Ramos (cell line): ENCODE measurements at regions not wholly inside any gene's neighbourhood (a gene's known extent, or its start where the extent isn't known, plus 50 kb on each side); places are given as distances from the start of the nearest gene placed in this dataset.

Source experiments
- in situ Hi-C: fragments of 300-500 bp; cut with MboI; formaldehyde crosslinking; loops from one replicate; pipeline ENCODE4 v1.14.3; 2022; ENCODE audit warnings: low sequenced_read_pairs; ENCODE audit not compliant: unreplicated experiment

- in situ Hi-C loops, result no loop called here
Observed at GRCh38 chr18:40882468-40882867, 1072.6 kb upstream of the PIK3C3 start.

DNA sequence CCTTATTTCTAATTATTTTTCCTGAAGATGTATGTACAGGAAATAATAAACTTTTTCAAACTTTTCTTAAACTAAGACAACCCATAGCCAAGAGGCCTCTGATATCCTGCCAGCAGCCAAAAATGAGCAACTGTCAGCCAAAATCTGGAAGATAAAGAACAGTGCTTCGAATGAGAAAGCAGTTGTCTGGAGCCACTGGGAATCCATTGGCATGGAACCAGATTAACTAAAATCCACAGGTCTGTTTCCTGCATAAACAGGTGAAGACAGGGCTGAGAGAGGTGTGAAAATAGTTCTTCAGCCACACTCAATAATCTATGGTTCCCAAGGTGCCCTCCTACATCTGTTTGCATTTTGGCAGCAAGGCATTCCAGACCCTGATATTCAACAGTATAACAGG lies 1076.7 kb upstream of the PIK3C3 start:
- in situ Hi-C loops, result no loop called here

- in situ Hi-C loops, result no loop called here
Observed at GRCh38 chr18:40877096-40877495, 1077.9 kb upstream of the PIK3C3 start.

DNA sequence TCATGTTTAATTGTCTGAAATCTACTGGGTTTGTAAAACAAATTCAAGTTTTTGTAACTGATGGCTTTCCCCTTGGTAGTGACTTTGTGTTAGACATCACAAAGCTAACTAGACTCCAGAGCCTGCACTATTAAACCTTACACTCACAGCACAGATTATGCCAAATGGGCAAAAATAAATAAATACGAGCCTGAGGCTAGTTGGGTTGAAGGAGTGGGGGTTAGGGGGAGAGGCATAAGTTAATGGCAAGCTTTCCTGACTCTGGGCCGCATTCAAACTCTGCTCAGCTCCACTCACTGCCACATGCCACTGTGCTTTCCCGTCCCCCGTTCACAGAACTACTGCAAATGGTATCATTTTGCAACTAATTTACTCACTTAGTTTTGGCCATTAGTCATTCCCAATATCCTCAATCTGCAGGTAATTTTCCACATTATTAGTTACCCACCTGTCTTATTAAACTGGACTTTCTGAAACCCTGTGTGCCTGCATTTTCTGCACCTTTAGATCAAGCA lies 1079.9 kb upstream of the PIK3C3 start:
- in situ Hi-C loops, result no loop called here

DNA sequence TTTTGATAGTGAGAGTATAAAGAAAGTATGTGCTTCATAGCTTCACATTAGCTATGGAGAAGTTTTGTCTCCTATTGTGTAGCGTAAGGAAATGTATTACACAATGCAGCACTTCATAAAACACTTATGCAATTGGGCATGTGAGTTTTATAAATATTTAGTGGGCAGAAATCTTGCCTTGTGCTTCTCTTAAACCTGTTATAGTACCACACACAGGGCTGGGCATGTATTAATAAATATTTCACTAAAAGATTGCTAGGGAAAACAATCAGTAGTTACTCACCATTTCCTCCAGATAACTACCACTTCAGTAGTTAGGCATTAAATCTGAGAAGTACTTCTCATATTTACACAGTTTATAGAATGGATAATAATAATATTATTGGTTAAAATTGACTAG lies 1080.8 kb upstream of the PIK3C3 start:
- in situ Hi-C loops, result no loop called here

DNA sequence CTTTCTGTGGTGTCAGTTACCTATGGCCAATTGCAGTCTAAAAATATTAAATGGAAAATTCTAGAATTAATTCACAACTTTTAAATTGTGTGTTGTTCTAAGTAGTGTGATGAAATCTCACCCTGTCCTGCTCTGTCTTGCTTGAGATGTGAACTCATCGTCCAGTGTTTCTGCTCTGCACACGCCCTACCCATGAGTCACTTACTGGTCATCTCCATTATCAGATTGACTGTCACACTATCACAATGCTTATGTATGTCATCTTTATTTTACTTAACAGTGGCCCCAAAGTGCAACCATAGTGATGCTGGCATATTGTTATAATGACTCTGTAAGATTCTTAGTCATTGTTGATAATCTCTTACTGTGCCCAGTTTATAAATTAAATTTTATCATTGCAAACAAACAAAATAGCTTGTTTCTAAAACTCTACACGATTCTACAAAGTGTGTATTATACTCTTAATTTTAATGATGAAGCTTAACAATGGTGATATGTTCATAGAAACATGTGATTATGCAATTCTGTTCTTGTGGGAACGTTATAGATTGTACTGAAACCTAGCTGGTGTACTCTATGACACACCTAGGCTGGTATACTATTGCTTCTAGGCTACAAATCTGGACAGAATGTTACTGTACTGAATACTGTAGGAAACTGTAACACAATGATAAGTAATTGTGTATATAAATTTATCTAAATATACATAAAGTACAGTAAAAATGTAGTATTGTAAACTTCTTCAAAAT lies 1086.8 kb upstream of the PIK3C3 start:
- in situ Hi-C loops, result no loop called here

DNA sequence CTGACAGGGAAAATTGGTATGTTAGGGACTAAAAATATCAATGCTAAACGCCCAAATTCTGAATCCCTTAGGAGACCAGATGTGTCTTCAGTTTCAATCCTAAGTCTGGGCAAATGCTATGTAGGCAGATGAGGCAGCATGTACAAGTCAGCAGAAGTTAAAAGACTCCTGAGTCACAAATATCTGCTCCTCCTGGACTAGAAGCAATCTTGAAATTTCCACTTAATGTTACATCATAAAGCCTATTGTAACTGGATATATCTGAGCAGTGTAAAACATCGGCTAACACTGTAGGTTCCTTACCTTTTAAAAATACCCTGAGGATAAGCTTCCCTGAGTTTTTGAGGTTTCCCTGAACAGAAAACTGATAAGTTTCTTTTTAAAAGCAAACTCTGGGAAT lies 1087.6 kb upstream of the PIK3C3 start:
- in situ Hi-C loops, result no loop called here

DNA sequence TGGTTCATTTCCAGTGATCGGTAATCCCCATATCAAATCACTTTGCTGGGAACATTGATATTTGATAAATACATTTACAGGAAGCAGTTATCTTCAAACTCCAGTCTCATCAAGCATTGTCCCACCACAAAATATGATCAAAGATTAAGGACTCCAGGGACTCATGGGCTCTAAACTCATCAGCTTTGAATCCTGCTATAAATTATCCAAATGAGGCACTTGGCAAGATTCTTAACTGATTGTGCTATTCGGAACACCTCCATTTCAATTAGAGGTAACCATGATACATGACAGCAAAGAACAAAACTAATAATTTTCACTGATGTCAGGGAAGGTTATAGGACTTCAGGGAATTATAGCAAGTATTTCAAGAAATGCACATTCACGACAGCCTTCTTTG lies 1088.1 kb upstream of the PIK3C3 start:
- in situ Hi-C loops, result no loop called here

DNA sequence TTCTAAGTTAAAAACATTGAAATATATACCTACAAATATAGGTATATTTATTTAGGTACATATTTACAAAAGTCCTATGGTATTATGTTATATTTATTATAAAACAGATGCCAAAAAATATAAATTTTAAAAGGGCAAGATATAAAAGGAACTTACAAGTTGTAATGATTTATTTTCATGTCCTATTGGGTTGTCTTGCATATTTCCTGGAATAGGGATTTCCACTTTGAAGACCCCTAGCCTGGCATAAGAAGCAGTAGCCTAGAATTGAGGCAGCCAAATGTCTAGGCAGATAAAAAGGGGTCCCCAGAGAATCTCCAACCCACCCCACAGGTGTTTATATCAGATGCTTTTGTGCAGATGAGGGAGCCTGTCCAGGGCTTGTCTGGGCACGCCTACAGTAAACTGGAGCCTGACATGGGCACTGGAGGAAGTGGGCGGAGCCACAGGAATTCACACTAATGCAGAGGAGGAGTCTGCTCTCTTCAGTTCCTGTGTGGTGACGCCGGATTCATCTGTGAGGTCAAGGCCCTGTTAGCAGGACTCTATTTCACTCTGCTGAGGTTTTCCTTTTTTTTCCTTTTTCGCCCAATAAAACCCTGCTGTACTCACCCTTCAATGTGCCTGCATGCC lies 1088.9 kb upstream of the PIK3C3 start:
- in situ Hi-C loops, result no loop called here

DNA sequence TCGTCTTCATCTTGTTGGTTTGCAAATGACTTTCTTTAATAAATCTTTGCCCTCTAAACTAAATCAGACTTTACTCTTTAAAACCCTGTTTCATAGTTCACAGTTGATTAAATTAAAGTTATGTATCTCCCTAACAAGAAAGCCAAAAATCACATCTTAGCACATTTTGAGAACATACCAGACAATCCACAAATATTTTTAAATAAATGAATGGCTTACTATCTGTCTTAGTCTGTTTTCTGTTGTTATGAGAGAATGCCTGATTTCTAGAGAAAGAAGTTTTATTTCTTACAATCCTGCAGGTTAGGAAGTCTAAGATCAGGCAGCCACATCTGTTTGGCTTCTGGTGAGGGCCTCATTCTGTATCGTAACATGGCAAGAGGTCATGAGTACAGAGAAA lies 1090.2 kb upstream of the PIK3C3 start:
- in situ Hi-C loops, result no loop called here

DNA sequence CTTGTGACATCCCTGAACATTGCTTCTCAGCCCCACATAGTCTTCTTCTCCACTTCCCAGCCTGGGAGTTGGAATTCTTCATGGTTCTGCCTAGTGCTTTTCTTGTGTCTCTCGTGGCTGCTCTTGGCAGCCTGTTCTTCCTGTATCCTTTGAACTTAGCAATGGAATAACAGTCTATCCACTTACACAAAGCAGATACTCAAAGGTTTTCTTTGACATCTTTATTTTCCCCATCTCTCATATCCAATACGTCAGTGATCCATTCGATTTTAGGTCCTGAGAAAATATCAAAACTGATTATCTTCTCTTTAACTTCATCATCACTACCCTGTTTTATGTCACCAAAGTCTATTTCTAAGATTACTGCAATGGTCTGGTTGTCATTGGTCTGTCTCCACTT lies 1091.2 kb upstream of the PIK3C3 start:
- in situ Hi-C loops, result no loop called here

- in situ Hi-C loops, result no loop called here
Observed at GRCh38 chr18:40860189-40860588, 1094.8 kb upstream of the PIK3C3 start.

GRCh38 chr18:40855661-40856060 lies 1099.4 kb upstream of the PIK3C3 start:
- in situ Hi-C loops, result no loop called here

DNA sequence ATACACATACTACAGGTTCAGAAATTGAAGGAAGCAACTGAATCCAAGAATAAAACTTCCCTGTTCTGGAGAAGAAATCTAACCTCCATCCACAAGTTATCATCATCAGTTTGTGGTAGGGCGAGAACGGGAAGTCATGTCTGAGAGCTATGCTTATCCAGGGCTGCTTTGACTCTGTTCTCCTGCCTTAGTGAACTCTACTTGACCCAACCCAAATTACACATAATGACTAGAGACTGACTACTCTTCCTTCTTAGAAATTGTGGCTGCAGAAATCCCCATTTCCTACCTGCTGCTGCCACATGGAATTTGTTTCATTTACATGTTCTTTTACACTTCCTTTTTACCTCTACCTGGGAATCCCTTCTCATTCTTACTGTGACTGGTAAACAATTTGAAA lies 1102.6 kb upstream of the PIK3C3 start:
- in situ Hi-C loops, result no loop called here

DNA sequence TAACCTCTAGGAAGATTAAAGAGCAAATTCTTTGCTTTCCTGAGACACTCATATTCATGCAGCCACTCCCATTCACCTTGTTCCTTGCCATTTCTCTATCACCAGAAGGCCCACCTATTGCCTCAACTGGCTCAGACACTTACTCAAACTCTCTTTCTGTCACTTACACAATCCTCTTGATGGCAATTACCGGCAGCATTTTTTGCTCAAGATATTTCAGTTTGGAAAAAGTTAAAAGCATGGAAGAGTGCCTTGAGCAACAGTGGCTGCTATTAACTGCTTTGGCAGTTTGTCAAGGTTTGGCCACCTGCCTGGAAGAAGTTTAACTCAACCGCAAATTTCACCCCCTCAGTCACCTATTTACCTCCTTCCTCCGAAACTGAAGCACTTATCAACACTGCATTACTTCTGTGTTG lies 1104.0 kb upstream of the PIK3C3 start:
- in situ Hi-C loops, result no loop called here

- in situ Hi-C loops, result no loop called here
Observed at GRCh38 chr18:40849886-40850285, 1105.1 kb upstream of the PIK3C3 start.

DNA sequence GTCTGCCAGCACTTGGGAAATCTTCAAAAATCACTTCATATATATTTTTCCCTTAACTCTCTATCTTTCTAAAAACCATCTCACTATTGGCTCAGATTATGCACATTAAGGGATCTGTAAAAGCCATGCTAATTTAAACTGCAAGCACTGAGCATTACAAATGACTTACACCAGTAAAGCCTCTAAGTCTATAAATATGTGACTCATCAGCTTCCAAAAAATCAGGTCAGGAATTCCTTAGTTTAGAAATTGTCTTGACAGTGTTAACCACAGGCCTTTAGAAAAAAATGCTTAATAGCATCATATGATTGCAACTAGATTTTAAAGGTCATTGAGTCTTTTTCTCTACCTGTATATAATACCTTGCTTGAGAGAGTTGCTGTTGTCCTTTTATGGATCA lies 1113.6 kb upstream of the PIK3C3 start:
- in situ Hi-C loops, result no loop called here

DNA sequence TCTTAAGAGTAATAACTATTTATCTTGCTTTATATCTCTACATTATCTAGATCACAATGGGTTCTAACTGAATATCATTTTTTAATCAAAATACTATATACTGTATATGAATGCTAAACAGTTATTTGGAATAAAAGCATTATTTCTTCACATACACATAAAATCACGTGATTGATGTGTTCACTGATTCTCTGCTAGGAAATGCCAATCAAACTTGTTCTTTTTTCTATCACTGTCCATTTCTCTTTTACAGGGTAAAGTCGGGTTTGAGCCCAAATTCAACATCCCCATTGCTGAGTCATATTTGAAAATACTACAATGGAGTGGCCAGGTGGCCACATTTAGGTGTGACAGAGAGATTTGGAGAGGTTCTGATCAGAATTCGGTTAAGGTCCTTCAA lies 1114.0 kb upstream of the PIK3C3 start:
- in situ Hi-C loops, result no loop called here

DNA sequence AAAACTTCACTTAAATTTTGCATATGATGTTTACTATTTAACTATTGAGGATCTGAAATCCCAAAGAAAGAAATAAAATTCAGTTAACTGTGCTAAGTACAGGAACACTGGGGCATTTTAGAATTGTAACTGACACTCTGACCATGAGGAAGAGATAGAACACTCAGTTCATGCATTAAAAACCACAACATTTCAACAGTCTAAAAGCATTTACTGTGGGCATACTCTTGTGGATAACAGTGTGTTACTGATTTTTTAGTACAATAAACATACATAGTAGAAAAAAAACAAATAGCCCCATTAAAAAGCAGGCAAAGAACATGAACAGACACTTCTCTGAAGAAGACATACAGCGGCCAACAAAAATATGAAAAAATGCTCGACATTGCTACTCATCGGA lies 1122.7 kb upstream of the PIK3C3 start:
- in situ Hi-C loops, result no loop called here

GRCh38 chr18:40824291-40824690 lies 1130.7 kb upstream of the PIK3C3 start:
- in situ Hi-C loops, result no loop called here

DNA sequence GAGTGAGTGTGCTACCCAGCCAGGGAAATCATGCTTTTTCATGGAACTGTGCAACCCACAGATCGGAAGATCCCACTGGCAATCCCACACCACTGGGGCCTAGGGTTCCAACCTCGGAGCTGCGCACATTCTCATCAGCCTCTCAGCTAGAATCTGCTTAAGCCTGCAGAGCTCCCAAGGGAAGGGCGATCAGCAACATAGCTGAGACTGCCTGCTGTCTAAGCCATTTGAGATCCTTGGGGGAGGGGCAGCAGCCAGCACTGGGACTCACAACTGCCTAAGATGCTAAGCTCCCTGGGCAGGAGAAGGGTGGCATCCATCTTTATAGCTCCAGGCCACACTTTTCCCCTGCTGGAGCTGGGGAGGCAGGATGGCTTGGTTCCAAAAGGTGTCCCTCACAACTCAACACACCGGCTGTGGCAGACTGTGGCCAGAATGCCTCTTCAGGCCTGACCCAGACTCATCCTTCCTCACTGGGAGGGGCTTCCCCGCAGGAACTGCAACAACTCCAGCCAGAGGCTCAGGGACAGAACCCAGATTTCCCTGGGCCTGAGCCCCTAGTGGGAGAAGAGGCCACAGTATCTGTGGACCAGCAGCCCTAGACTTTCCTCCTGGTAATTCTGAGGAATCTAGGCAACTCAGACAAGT lies 1133.3 kb upstream of the PIK3C3 start:
- in situ Hi-C loops, result no loop called here
